ENCODE measurements at regions not wholly inside any gene's neighbourhood (a gene's known extent, or its start where the extent isn't known, plus 50 kb on each side); places are given as distances from the start of the nearest gene placed in this dataset.

DNA sequence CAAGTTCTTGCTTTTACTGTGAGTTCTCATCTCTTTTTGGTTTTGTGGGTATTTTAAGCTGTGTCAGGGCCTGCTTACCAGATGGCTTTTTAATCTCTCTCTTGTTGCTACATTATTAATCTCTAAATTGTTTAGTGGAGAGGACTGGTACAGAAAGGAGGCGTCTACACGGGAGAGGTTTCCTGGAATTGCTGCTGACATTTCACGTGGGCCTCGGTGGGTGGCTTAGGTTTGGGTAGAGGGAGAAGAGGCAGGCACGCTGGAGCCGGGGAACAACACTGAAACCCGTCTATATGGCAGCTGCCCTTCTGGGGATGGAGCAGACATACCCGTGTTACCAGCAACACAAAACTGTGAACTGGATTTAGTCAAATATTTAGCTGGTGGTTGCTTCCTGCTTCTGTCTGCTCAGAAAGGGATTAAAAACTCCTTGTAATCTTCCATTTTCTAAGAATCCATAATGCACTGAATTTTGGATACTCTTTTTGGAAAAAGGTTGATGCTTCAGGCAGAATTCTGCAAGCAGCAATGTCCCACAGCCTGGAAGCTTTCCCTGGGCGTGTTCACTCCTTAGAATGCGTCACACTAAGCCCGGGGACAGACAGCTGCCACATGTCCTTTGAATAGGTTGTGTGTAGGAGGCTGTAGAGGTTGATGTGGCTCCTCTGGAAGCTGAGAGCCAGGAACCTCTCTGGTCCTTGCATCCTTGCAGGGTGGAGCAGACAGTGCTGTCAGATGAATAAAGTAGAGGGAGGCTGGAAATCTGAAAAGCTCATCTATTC, 199.8 kb upstream of the GATB start:
- no peak for DNase-seq

GRCh38 chr4:151957153-151957552, 196.3 kb upstream of the GATB start:
- no peak for DNase-seq

DNA sequence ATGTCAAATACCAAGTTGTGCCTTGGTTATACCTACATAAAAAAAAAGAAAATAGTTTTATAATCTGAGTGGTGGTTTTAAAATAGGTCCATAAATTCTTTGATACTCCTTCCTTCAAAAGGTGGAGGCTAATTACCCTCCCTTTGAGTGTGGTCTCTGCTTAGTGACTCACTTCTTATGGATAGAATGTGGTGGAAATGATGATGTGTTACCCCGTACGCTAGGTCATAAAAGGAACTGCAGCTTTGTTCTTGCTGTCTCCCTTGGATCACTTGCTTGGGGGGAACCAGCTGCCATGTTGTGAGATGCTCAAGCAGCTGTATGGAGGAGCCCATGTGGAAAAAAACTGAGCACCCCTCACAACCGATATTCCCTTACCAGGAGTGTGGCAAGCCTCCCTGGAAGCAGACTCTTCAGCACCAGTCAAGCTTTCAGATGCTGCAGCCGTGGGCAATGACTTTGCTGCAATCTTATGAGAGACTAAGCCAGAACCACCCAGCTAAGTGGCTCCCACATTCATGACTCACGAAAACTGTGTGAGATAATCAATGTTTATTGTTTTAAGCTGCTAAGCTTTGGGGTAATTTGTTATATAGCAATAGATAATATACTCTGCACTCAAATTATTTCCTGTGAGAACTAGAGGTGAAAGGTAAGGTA, 195.0 kb upstream of the GATB start:
- no peak for DNase-seq

DNA sequence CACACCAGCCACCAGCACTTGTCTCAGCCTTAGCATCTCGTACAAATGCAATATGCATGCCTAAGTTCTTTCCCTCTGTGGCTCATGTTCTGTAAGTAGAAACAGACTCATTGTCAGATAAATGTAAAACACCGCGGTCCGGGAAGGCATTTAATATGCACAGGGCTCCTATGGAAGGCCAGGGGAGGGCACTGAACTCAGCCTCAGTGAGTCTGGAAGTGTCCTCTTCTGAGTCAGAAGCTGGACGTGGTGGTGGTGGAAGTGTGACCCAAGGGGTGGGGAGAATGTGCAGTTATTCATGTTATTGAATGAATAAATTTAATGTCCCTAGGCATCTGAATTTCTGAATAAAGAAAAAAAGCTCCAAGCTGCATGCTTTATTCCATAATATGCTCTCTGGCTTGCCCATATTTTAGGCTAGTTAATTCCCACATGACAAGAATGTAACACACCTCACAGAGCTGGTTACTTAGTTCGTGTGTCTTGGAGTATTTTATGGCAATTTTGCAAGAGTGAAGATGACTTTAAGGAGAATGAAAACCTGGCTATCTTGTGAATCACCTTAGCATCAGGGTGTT, 193.1 kb upstream of the GATB start:
- no peak for DNase-seq

DNA sequence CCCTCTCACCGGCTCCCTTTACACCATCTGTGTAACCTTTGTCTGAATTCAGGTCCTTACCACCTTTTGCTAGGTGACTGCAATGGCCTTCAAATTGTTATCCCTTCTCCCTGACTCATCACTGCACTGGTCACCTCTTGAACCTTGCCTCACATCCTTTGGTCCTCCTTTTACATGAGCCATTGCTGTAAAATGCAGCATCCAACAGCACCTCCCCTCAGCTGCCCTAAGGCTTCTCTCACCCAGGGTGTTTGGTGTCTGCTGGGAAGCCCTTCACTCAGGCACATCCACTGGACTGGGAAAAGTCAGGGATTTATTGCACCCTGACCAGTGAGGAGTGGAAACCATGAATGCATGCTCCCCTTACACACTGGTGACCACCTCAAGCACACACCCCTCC, 192.5 kb upstream of the GATB start:
- DNase-seq, result no peak

DNA sequence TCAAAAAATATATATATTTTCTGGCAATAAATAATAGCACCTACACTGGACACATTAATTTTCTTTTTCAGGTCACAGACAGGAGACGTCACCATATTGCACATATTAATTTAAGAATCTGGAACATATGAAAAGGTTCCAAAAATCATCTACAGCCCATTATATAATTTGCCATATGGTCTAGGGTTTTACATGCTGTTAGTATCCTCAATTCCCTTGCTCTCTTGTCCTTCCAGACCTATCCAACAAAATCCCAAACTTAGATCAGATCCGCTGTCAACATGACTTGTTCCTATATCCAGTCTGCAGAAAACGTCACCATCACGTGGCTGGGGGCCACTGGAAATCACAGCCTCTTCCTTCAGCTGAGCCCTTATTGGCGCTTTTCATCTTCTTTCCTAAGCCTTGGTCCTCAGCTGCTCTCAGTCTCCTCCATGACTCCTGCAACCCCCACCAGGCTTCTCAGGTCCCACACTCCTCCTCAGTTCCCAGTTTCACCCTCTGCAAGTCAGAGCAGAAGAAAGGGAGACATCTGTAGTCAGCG, 192.0 kb upstream of the GATB start:
- DNase-seq, result no peak

DNA sequence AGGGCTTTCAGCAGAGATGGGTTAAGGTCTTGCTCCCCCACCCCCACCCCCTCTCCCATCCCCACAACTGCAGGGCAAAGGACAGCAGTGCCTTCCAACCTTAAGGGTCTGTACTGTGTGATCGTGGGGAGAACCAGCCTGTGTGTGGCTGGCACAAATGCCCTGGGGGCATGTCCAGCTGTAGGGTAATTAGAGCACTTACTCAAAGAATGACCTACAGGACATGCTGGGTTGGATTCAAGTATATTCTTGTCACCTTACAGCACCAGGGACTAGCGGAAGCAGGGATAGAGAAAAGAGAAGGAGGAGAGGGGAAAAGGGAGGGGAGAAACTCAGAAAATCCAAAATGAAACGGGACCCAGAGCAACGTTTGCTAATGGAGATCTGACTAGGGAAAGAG, 191.3 kb upstream of the GATB start:
- no peak for DNase-seq

- no peak for DNase-seq
Measured at GRCh38 chr4:151951671-151952050, 190.9 kb upstream of the GATB start.

- DNase-seq, result no peak
Measured at GRCh38 chr4:151950993-151951670, 190.3 kb upstream of the GATB start.

- DNase-seq, result no peak
Measured at GRCh38 chr4:151948351-151949016, 187.7 kb upstream of the GATB start.

- DNase-seq, result no peak
Measured at GRCh38 chr4:151946718-151947117, 185.9 kb upstream of the GATB start.

GRCh38 chr4:151942971-151943370, 182.2 kb upstream of the GATB start:
- no peak for DNase-seq

DNA sequence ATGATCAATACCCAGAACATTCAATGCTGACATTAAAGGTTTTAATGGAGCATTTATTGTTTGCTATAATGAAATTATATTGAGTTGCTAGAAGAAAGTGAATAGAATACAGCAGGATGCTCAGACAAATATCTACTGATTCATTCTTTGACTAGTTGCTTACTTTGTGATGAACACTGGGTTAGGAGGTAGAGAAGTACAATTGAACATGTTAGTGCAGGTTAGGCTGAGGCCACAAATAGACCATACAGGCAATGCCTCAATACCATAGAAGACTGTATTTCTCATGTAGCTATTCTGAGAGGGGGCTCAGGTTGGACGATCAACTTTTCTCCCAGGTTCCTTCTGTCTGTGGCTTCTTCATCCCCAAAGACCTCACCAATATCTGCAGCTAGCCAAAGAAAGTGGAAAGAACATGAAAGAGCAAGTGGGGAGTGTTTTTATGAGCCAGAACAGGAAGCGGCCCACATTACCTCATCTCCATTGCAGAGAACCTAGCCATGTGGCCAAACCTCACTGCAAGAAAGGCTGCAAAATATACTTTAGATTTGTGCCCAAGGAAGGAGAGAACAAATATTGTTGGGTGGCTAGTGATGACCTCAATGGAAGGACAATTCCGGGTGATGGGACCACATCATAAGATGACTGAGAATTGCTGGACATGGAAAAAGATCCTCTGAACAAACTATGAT, 180.3 kb upstream of the GATB start:
- DNase-seq, result no peak

- DNase-seq, result no peak
Measured at GRCh38 chr4:151940291-151940690, 179.5 kb upstream of the GATB start.

GRCh38 chr4:151939670-151940069, 178.9 kb upstream of the GATB start:
- DNase-seq, result no peak

- DNase-seq, result no peak
Measured at GRCh38 chr4:151935411-151935810, 174.6 kb upstream of the GATB start.

DNA sequence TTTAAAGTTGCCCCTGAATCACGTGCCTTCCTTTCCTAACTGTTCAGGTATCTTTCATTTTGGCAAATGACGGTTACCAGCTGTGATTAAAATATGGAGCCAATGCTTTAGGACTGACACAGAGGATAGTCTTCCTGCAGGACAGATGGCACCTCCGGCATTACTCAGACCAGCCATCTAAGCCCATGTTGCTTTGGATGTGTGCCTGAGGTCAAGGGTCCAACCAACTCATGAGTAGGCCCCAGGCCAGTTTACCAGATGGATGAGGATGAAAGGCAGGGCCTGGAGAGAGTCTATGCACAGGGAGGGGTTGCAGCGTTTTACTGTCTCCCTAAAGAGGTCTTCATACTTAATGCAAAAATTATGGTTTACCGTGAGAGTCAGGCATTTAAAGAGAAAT, 174.0 kb upstream of the GATB start:
- DNase-seq, result no peak

- DNase-seq, result no peak
Measured at GRCh38 chr4:151933122-151933827, 172.5 kb upstream of the GATB start.

GRCh38 chr4:151931563-151931962, 170.8 kb upstream of the GATB start:
- DNase-seq, result peak in 1 of 2 experiments; percentile 21

GRCh38 chr4:151930372-151930771, 169.6 kb upstream of the GATB start:
- DNase-seq, result no peak

- no peak for DNase-seq
Measured at GRCh38 chr4:151928112-151928511, 167.3 kb upstream of the GATB start.

DNA sequence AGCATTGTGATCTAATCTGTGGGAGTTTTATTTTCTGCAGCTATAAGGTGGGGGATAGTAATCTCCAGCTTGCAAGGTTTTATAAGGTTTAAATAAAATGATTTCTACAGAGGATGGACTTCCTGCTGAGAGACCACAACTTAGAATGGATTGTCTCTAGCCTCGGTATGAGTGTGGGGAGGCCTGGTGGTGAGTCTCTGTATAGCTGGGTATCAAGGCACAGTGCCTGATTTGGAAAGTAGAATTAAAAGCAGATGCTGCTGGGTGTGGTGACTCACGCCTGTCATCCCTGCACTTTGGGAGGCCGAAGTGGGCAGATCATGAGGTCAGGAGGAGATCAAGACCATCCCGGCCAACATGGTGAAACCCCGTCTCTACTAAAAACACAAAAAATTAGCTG, 162.0 kb upstream of the GATB start:
- no peak for DNase-seq

All from NCI-H2081 (cell line).